ENCODE measurements at regions not wholly inside any gene's neighbourhood (a gene's known extent, or its start where the extent isn't known, plus 50 kb on each side); places are given as distances from the start of the nearest gene placed in this dataset.
"Not testable (repeated sequence)": the region's sequence is repeated elsewhere in the genome, so short reads cannot be mapped to it uniquely, and the experiment has no call there.

DNA sequence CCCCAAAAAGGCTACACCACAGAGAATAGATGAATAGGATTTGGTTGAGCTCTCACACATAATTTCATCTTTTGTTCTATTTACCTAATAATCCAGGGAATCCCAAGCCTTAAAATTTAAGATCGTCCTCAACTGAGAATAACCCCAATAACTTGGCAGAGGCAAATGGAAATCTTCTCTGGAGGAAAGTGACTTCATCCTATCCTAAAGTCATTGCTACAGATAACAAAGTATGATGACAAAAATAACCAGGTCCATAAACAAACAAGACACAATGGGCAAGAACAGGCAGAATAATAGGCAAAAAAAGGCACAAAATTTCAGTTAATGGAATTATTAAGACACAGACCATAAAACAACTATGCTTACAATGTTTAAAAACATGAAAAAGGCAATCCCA, 177.3 kb upstream of the STK26 start:
- no peak overlapping the region for H3K4me3 ChIP-seq (ENCODE audit: low read depth, low read length)
- DNase-seq (ENCODE audit: low read depth): no peak
- TF ChIP-seq, protein P1, sequence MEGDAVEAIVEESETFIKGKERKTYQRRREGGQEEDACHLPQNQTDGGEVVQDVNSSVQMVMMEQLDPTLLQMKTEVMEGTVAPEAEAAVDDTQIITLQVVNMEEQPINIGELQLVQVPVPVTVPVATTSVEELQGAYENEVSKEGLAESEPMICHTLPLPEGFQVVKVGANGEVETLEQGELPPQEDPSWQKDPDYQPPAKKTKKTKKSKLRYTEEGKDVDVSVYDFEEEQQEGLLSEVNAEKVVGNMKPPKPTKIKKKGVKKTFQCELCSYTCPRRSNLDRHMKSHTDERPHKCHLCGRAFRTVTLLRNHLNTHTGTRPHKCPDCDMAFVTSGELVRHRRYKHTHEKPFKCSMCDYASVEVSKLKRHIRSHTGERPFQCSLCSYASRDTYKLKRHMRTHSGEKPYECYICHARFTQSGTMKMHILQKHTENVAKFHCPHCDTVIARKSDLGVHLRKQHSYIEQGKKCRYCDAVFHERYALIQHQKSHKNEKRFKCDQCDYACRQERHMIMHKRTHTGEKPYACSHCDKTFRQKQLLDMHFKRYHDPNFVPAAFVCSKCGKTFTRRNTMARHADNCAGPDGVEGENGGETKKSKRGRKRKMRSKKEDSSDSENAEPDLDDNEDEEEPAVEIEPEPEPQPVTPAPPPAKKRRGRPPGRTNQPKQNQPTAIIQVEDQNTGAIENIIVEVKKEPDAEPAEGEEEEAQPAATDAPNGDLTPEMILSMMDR (IDR thresholded peaks at IDR 0.05; ENCODE audit: insufficient read depth, low read depth, low read length, missing control alignments): no peak

DNA sequence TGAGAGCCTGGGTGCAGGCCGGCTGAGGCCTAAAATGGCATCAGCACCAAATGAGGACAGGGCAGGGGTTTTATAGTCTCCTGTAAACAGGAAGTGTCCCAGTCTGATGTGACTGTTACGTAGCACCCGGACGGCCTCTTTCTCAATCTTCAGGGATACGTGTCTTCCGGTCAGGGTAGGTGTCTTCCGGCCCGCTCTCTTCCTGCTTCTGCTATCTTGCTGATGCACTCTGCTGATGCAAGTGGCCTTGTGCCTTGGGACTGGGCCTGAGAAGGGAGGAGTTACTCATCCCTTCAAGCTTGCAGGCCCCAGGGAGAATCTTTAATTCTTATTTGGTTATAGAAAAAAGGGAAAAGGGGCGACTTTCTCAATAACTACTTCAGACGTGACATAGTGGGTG, 172.1 kb upstream of the STK26 start:
- H3K4me3 ChIP-seq (ENCODE audit: low read depth, low read length); DNase-seq (ENCODE audit: low read depth): not testable (repeated sequence)

DNA sequence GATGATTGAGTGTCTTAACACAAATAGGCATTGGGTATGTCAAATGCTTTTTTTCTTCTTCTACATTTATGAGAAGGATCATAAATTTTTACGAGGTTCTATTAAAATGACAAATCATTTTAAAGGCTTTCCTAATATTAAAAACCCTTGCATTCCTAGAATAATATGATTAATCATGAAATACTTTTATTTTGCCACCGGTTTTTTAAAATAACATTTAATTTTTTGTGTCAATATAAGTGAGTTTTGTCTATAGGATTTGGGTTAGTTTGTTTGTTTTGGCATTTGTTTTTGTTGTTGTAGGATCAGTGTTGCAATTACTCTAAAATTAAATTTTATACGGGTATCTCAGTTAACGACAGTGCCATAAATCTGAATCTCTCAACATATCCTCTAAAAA, 169.7 kb upstream of the STK26 start:
- no peak for DNase-seq (ENCODE audit: low read depth)
- H3K4me3 ChIP-seq (ENCODE audit: low read depth, low read length): no peak overlapping the region
- TF ChIP-seq, protein P1 (IDR thresholded peaks at IDR 0.05; ENCODE audit: insufficient read depth, low read depth, low read length, missing control alignments): no peak

DNA sequence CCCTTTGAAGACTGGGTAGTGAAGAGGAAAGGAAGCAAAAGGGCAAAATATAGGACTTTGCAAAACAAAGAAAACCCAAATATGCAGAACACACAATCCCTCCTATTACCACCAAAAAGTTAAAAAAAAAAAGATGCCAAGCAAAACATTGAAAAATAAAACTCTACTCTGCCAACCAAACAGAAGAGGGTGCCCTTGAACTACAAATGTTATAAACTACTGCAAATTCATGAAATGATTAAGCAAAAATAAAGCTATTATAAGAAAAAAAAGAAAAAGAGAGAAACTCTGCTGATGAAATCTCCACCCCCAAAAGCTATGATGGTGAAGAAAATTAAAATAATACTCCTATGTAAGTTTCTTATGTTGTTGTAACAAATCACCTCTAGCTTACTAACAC, 168.5 kb upstream of the STK26 start:
- TF ChIP-seq, protein P1 (IDR thresholded peaks at IDR 0.05; ENCODE audit: insufficient read depth, low read depth, low read length, missing control alignments): no peak
- no peak for DNase-seq (ENCODE audit: low read depth)
- no peak overlapping the region for H3K4me3 ChIP-seq (ENCODE audit: low read depth, low read length)

DNA sequence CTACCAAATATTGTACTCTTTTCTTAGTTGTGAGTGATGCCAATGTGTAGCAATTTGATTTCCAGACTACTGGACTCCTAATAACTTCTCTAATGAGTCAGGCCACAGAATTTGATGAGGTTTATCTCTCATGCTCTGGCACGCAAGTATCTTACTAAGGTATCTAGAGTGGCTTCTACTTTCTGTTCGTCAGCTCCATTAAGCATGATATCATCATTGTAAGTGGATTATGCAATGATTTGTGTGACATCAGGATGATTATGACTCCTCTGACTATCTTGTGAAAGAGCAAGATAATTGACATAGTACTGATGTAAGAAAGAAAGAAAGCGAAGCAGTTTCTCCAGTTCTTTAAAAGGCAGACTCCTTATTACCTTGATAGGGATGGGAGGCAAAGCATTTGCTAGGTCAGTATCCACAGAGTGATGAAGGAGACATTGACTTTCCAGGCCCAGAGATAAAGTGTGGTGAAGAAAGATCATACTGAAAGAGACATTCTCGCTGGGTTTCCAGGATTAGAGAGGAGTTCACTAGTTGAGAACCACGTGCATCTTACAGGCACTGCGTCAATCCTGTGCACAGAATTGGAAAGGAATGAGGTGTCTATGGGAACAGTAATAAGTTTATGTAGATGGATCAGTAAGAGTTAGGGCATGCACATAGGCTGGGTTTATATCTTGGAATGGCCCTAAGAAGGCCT, 161.9 kb upstream of the STK26 start:
- TF ChIP-seq, protein P1 (IDR thresholded peaks at IDR 0.05; ENCODE audit: insufficient read depth, low read depth, low read length, missing control alignments): no peak
- H3K4me3 ChIP-seq (ENCODE audit: low read depth, low read length): no peak overlapping the region
- DNase-seq (ENCODE audit: low read depth): no peak

DNA sequence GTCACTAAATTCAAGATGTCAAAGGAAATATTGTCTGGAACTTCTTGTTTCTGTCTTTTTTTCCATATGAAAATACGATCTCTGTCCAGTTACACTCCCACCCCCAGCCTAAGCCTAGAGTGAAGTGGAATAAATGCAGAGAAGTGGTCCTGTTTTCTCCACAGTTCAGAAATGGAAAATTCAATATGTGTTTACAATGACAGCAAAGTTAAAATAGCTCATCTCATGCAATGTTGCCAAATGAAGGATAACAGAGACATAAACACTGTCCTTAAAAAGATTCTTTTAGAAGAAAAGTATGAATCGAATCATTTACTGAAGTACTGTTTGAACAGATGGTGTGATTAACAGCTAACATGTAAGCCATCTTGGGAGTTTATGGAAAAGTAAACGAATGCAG, 160.8 kb upstream of the STK26 start:
- DNase-seq (ENCODE audit: low read depth): no peak
- TF ChIP-seq, protein P1 (IDR thresholded peaks at IDR 0.05; ENCODE audit: insufficient read depth, low read depth, low read length, missing control alignments): no peak
- H3K4me3 ChIP-seq (ENCODE audit: low read depth, low read length): no peak overlapping the region

DNA sequence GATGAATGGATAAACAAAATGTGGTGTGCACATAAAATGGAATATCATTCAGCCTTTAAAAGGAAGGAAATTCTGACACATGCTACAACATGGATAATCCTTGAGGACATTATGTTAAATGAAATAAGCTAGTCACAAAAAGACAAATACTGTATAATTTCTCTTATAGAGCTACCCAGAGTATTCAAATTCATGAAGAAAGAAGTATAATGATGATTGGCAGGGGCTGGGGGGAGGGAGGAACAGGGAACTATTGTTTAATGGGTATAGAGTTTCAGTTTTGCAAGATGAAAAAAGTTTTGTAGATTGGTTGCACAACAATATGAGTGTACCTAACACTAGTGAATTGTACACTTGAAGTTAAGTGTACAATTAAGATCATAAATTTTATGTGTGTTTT, 153.9 kb upstream of the STK26 start:
- no peak overlapping the region for H3K4me3 ChIP-seq (ENCODE audit: low read depth, low read length)
- TF ChIP-seq, protein P1 (IDR thresholded peaks at IDR 0.05; ENCODE audit: insufficient read depth, low read depth, low read length, missing control alignments): no peak
- DNase-seq (ENCODE audit: low read depth): no peak

Measured in GM12865 (cell line).